ENCODE measurements at regions not wholly inside any gene's neighbourhood (a gene's known extent, or its start where the extent isn't known, plus 50 kb on each side); places are given as distances from the start of the nearest gene placed in this dataset.

GRCh38 chr5:88426441-88426840 lies 157.8 kb upstream of the TMEM161B start:
- Histone ChIP-seq H3K27ac (ENCODE audit: low read depth, low read length) (no peak overlapping the region), H4K20me1 (ENCODE audit: control insufficient read depth, insufficient read depth, low read depth, low read length) (no peaks in the 10 kb centered on the region)
- TF ChIP-seq CTCF (IDR thresholded peaks at IDR 0.05; ENCODE audit: low read depth, low read length, poor library complexity, severe bottlenecking) (no peak), EZH2phosphoT487 (IDR thresholded peaks at IDR 0.05; ENCODE audit: borderline replicate concordance, low read length) (no peak)

GRCh38 chr5:88425124-88425523 lies 156.5 kb upstream of the TMEM161B start:
- no peak overlapping the region for H3K4me2 ChIP-seq (ENCODE audit: low read length)
- no peaks in the 10 kb centered on the region for H3K27me3 ChIP-seq (ENCODE audit: control insufficient read depth, low read length)
- no peaks in the 10 kb centered on the region for H3K9me2 ChIP-seq (replicated peaks; ENCODE audit: control insufficient read depth, low read length)
- no peaks in the 10 kb centered on the region for H3K36me3 ChIP-seq (ENCODE audit: control insufficient read depth, low read length)
- TF ChIP-seq EZH2phosphoT487 (IDR thresholded peaks at IDR 0.05; ENCODE audit: borderline replicate concordance, low read length) (no peak), CTCF (IDR thresholded peaks at IDR 0.05; ENCODE audit: low read depth, low read length, poor library complexity, severe bottlenecking) (no peak)
- H3K4me3 ChIP-seq (ENCODE audit: low read length) = no peak overlapping the region
- H4K20me1 ChIP-seq (ENCODE audit: control insufficient read depth, insufficient read depth, low read depth, low read length) = no peaks in the 10 kb centered on the region
- H3K79me2 ChIP-seq (ENCODE audit: control insufficient read depth, low read length) = no peaks in the 10 kb centered on the region
- no peaks in the 10 kb centered on the region for H3F3A ChIP-seq (ENCODE audit: control insufficient read depth, insufficient read depth)
- no peaks in the 10 kb centered on the region; the same call in 1 of the 2 replicates for H3K9me3 ChIP-seq (ENCODE audit: control insufficient read depth, insufficient read depth, low read length)
- H3K4me1 ChIP-seq (ENCODE audit: control insufficient read depth, low read length) = no peaks in the 10 kb centered on the region
- no peak overlapping the region for H3K27ac ChIP-seq (ENCODE audit: low read depth, low read length)

More at GRCh38 chr5:88426441-88426840, 157.8 kb upstream of the TMEM161B start:
- Histone ChIP-seq H3K4me2 (ENCODE audit: low read length) (no peak overlapping the region), H3F3A (ENCODE audit: control insufficient read depth, insufficient read depth) (no peaks in the 10 kb centered on the region), H3K79me2 (ENCODE audit: control insufficient read depth, low read length) (no peaks in the 10 kb centered on the region), H3K4me1 (ENCODE audit: control insufficient read depth, low read length) (no peaks in the 10 kb centered on the region), H3K9me2 (replicated peaks; ENCODE audit: control insufficient read depth, low read length) (no peaks in the 10 kb centered on the region), H3K27me3 (ENCODE audit: control insufficient read depth, low read length) (no peaks in the 10 kb centered on the region), H3K4me3 (ENCODE audit: low read length) (no peak overlapping the region), H3K9me3 (ENCODE audit: control insufficient read depth, insufficient read depth, low read length) (no peaks in the 10 kb centered on the region; the same call in 1 of the 2 replicates), H3K36me3 (ENCODE audit: control insufficient read depth, low read length) (no peaks in the 10 kb centered on the region)

DNA sequence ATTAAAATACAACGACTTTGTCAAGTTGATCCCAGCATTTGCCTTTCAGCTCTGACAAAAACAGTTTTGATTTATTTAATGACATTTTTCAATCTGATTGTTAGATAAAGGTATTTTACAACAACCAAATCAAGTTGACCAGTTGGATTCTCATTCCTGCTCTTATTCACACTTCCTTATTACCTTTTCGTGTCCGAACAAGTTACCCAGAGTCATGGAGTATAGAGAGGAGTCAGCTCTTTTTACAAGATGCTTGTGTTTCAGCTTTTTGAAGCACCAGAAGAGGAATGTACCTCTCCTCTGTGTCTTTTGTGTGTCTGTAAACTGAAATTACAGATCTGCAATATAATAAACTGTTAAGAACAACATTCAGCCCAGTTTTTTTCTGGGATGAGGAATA lies 151.3 kb upstream of the TMEM161B start:
- H3K9me2 ChIP-seq (replicated peaks; ENCODE audit: control insufficient read depth, low read length) = no peaks in the 10 kb centered on the region
- TF ChIP-seq EZH2phosphoT487 (IDR thresholded peaks at IDR 0.05; ENCODE audit: borderline replicate concordance, low read length) = no peak
- H3K36me3 ChIP-seq (ENCODE audit: control insufficient read depth, low read length) = no peaks in the 10 kb centered on the region
- no peaks in the 10 kb centered on the region for H3F3A ChIP-seq (ENCODE audit: control insufficient read depth, insufficient read depth)
- no peaks in the 10 kb centered on the region for H3K9me3 ChIP-seq (ENCODE audit: control insufficient read depth, insufficient read depth, low read length)
- H3K4me1 ChIP-seq (ENCODE audit: control insufficient read depth, low read length) = no peaks in the 10 kb centered on the region
- H4K20me1 ChIP-seq (ENCODE audit: control insufficient read depth, insufficient read depth, low read depth, low read length) = no peaks in the 10 kb centered on the region
- no peaks in the 10 kb centered on the region for H3K79me2 ChIP-seq (ENCODE audit: control insufficient read depth, low read length)
- H3K4me3 ChIP-seq (ENCODE audit: low read length) = no peak overlapping the region
- no peak overlapping the region for H3K27ac ChIP-seq (ENCODE audit: low read depth, low read length)
- no peak overlapping the region for H3K4me2 ChIP-seq (ENCODE audit: low read length)
- H3K27me3 ChIP-seq (ENCODE audit: control insufficient read depth, low read length) = no peaks in the 10 kb centered on the region

- H3K4me1 ChIP-seq (ENCODE audit: control insufficient read depth, low read length) = no peaks in the 10 kb centered on the region
- H3K36me3 ChIP-seq (ENCODE audit: control insufficient read depth, low read length) = no peaks in the 10 kb centered on the region
- H3K9me3 ChIP-seq (ENCODE audit: control insufficient read depth, insufficient read depth, low read length) = no peaks in the 10 kb centered on the region
Observed at GRCh38 chr5:88407341-88407740, 138.7 kb upstream of the TMEM161B start.

More at GRCh38 chr5:88407341-88407740, 138.7 kb upstream of the TMEM161B start:
- TF ChIP-seq CTCF (IDR thresholded peaks at IDR 0.05; ENCODE audit: low read depth, low read length, poor library complexity, severe bottlenecking) (no peak), EZH2phosphoT487 (IDR thresholded peaks at IDR 0.05; ENCODE audit: borderline replicate concordance, low read length) (no peak)
- Histone ChIP-seq H4K20me1 (ENCODE audit: control insufficient read depth, insufficient read depth, low read depth, low read length) (no peaks in the 10 kb centered on the region), H3K4me2 (ENCODE audit: low read length) (no peak overlapping the region), H3K27me3 (ENCODE audit: control insufficient read depth, low read length) (no peaks in the 10 kb centered on the region), H3K9me2 (replicated peaks; ENCODE audit: control insufficient read depth, low read length) (no peaks in the 10 kb centered on the region), H3F3A (ENCODE audit: control insufficient read depth, insufficient read depth) (no peaks in the 10 kb centered on the region), H3K79me2 (ENCODE audit: control insufficient read depth, low read length) (no peaks in the 10 kb centered on the region), H3K4me3 (ENCODE audit: low read length) (no peak overlapping the region), H3K27ac (ENCODE audit: low read depth, low read length) (no peak overlapping the region)

Measured in DOHH2 (cell line).